SK-N-SH (cell line): ENCODE measurements at regions not wholly inside any gene's neighbourhood (a gene's known extent, or its start where the extent isn't known, plus 50 kb on each side); places are given as distances from the start of the nearest gene placed in this dataset.

ENCODE experiments used
- CTCF ChIA-PET: fragments of 300-600, 350-600 bp; formaldehyde crosslinking; extraction: SDS; loops from one replicate; lab custom pipeline; 2021; lab: Yijun Ruan, JAX
- POLR2A ChIA-PET: fragments of 350-600 bp; sonication (Branson Sonifier 250); formaldehyde crosslinking; extraction: SDS; loops from one replicate; lab custom pipeline; 2020; ENCODE audit warnings: antibody characterized with exemption, inconsistent platforms; lab: Yijun Ruan, JAX
- DNase-seq: peaks from one replicate; pipeline ENCODE4 v3.0.0; 2012
- H2AFZ ChIP-seq: fragments of 200-600 bp; sonication (generic); 2 replicates; pipeline ENCODE4 v1.8.1; 2016; ENCODE audit warnings: antibody characterized with exemption, mild to moderate bottlenecking, low read depth
- H3F3A ChIP-seq: fragments of 200-600 bp; sonication (generic); replicated peaks from 2 replicates; pipeline ENCODE3; 2016; ENCODE audit warnings: antibody characterized with exemption, mild to moderate bottlenecking; ENCODE audit not compliant: insufficient read depth
- H3K27ac ChIP-seq, 2 experiments: fragments of 200-500 bp in 1 of 2; fragments of 200-600 bp in 1 of 2; sonication (Bioruptor generic) in 1 of 2; sonication (generic), shearing (Covaris generic) in 1 of 2; 2 replicates each; pipeline versions ENCODE4 v1.5.1 to v1.6.1; 2014 to 2016; ENCODE audit warnings: low read depth in 2 of 2, inconsistent platforms in 1 of 2, low read length in 1 of 2, mild to moderate bottlenecking in 1 of 2, mixed read lengths in 1 of 2
- H3K27me3 ChIP-seq: fragments of 200-600 bp; sonication (generic), shearing (Covaris generic); 2 replicates; pipeline ENCODE4 v1.6.1; 2016; ENCODE audit warnings: mixed run types; ENCODE audit not compliant: insufficient read depth
- H3K36me3 ChIP-seq, 2 experiments: fragments of 200-500 bp in 1 of 2; fragments of 200-600 bp in 1 of 2; sonication (Bioruptor generic) in 1 of 2; sonication (generic) in 1 of 2; replicated peaks in 1 of 2; 2 replicates each; pipeline versions ENCODE3 to v1.5.1; 2014 to 2016; ENCODE audit warnings: low read length in 1 of 2, mild to moderate bottlenecking in 1 of 2; ENCODE audit not compliant: insufficient read depth in 2 of 2, control insufficient read depth in 1 of 2
- H3K4me1 ChIP-seq, 2 experiments: fragments of 200-500 bp in 1 of 2; fragments of 200-600 bp in 1 of 2; sonication (Bioruptor generic) in 1 of 2; sonication (generic), shearing (Covaris generic) in 1 of 2; 2 replicates each; pipeline versions ENCODE4 v1.5.1 to v1.6.1; 2014 to 2016; ENCODE audit warnings: low read depth in 1 of 2, low read length in 1 of 2, mixed run types in 1 of 2; ENCODE audit not compliant: insufficient read depth in 2 of 2, control insufficient read depth in 1 of 2
- H3K4me2 ChIP-seq: fragments of 200-600 bp; sonication (generic), shearing (Covaris generic); 2 replicates; pipeline ENCODE4 v1.6.1; 2017; ENCODE audit warnings: mixed run types
- H3K4me3 ChIP-seq, 2 experiments: fragments of 200-500 bp in 1 of 2; fragments of 200-600 bp in 1 of 2; sonication (Bioruptor generic) in 1 of 2; sonication (generic), shearing (Covaris generic) in 1 of 2; 2 replicates each; pipeline versions ENCODE4 v1.5.1 to v1.8.1; 2014 to 2016; ENCODE audit warnings: low read depth in 2 of 2, inconsistent platforms in 1 of 2, low read length in 1 of 2, mild to moderate bottlenecking in 1 of 2, mixed read lengths in 1 of 2, moderate library complexity in 1 of 2
- H3K79me2 ChIP-seq: fragments of 200-600 bp; sonication (generic); 2 replicates; pipeline ENCODE4 v1.8.1; 2017; ENCODE audit warnings: mild to moderate bottlenecking; ENCODE audit not compliant: insufficient read depth
- H3K9ac ChIP-seq: fragments of 200-600 bp; sonication (generic); 2 replicates; pipeline ENCODE4 v1.6.1; 2017; ENCODE audit warnings: mixed run types
- H3K9me2 ChIP-seq: fragments of 200-600 bp; sonication (generic); 2 replicates; pipeline ENCODE4 v1.6.1; 2017; ENCODE audit warnings: mixed run types
- H3K9me3 ChIP-seq: fragments of 200-600 bp; sonication (generic); 2 replicates; pipeline ENCODE4 v1.6.1; 2017; ENCODE audit warnings: mixed run types, mild to moderate bottlenecking, moderate library complexity
- H4K20me1 ChIP-seq: fragments of 200-600 bp; sonication (generic); 2 replicates; pipeline ENCODE4 v1.6.1; 2017; ENCODE audit warnings: mild to moderate bottlenecking, mixed run types; ENCODE audit not compliant: insufficient read depth
- ELF1 ChIP-seq: IDR thresholded peaks from 2 replicates; pipeline ENCODE4 v1.4.0; 2012
- EP300 ChIP-seq, 2 experiments: IDR thresholded peaks; 2 replicates each; pipeline versions ENCODE4 v1.4.0 to v1.6.1; 2012; ENCODE audit warnings: borderline replicate concordance in 1 of 2, low read depth in 1 of 2, low read length in 1 of 2
- EZH2phosphoT487 ChIP-seq: fragments of 200-600 bp; sonication (generic); IDR thresholded peaks from 2 replicates; pipeline ENCODE4 v1.6.1; 2017; ENCODE audit warnings: low read depth, mixed run types, mild to moderate bottlenecking, antibody characterized with exemption, moderate library complexity, borderline replicate concordance
- GABPA ChIP-seq: IDR thresholded peaks from 2 replicates; pipeline ENCODE4 v1.4.0; 2012; ENCODE audit warnings: low read depth, mild to moderate bottlenecking
- JUND ChIP-seq: IDR thresholded peaks from 2 replicates; pipeline ENCODE4 v1.4.0; 2012
- MEF2A ChIP-seq: IDR thresholded peaks from 2 replicates; pipeline ENCODE4 v1.4.0; 2012; ENCODE audit warnings: low read depth, borderline replicate concordance
- POLR2AphosphoS5 ChIP-seq: IDR thresholded peaks from 2 replicates; pipeline ENCODE4 v1.6.1; 2012; ENCODE audit warnings: low read depth, low read length
- RFX5 ChIP-seq: IDR thresholded peaks from 2 replicates; pipeline ENCODE4 v1.6.1; 2012; ENCODE audit warnings: mild to moderate bottlenecking, improper control_type of control experiment, low read length
- SIN3A ChIP-seq: IDR thresholded peaks from 2 replicates; pipeline ENCODE4 v1.6.1; 2012; ENCODE audit warnings: low read depth, mild to moderate bottlenecking, low read length, moderate library complexity, borderline replicate concordance
- SMC3 ChIP-seq: IDR thresholded peaks from 2 replicates; pipeline ENCODE4 v1.6.1; 2012; ENCODE audit warnings: low read depth, low read length, improper control_type of control experiment
- TEAD4 ChIP-seq: IDR thresholded peaks from 2 replicates; pipeline ENCODE4 v1.4.0; 2012; ENCODE audit warnings: mild to moderate bottlenecking, borderline replicate concordance; ENCODE audit not compliant: insufficient read depth
- YY1 ChIP-seq: IDR thresholded peaks from 2 replicates; pipeline ENCODE4 v1.4.0; 2012; ENCODE audit warnings: low read depth, mild to moderate bottlenecking
- WGBS: methylation state at CpG from one replicate; pipeline ENCODE4 v1.1.6; 2017; ENCODE audit warnings: low lambda C conversion rate; 5-methylcytosine and 5-hydroxymethylcytosine counted together
- TF ChIP-seq, protein P1 (sequence below): IDR thresholded peaks from 2 replicates; pipeline ENCODE4 v1.4.0; 2012; ENCODE audit warnings: low read depth
- TF ChIP-seq, protein P2 (sequence below): fragments of 150-350 bp; IDR thresholded peaks from 2 replicates; pipeline ENCODE4 v1.6.1; 2016; ENCODE audit warnings: mild to moderate bottlenecking, low read depth, low read length
- TF ChIP-seq, protein P3 (sequence below): fragments of 150-350 bp; IDR thresholded peaks from 2 replicates; pipeline ENCODE4 v1.6.1; 2017; ENCODE audit warnings: antibody characterized with exemption, low read length, low read depth, borderline replicate concordance
- TF ChIP-seq, protein P4 (sequence below): fragments of 200-600 bp; sonication (generic); IDR thresholded peaks from 2 replicates; pipeline ENCODE4 v1.6.1; 2017; ENCODE audit warnings: antibody characterized with exemption, mild to moderate bottlenecking, moderate library complexity

DNA sequence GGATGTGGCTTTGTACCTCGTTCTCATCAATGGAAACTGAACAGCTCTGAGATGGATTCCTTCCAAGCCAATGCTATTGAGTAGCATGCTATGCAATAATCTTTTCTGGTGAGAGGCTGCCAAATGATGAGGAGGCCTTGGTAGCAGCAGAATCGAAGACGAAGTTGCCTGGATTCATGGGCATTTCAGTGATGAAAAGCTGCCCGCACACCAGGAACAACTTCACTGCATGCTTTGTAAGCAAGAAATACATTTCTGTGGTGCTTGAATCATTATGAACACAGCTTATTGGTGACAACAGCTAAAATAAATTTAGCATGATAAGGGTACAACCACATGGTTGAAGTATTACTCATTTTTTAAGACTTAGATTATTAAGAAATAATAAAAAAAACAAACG lies 246.8 kb upstream of the ROBO1 start:
- no peaks in the 10 kb centered on the region for H3K27me3 ChIP-seq
- no peak for DNase-seq
- no peaks in the 10 kb centered on the region for H3K36me3 ChIP-seq
- no peaks in the 10 kb centered on the region for H3F3A ChIP-seq
- no peak overlapping the region for H3K9ac ChIP-seq
- no peak overlapping the region for H3K4me2 ChIP-seq
- H3K79me2 ChIP-seq = no peaks in the 10 kb centered on the region
- no peaks in the 10 kb centered on the region; a peak in 1 of 4 replicates for H3K4me1 ChIP-seq
- H3K9me3 ChIP-seq = no peaks in the 10 kb centered on the region
- no peak for TF ChIP-seq EZH2phosphoT487
- no peak for TF ChIP-seq JUND
- TF ChIP-seq SIN3A = no peak
- TF ChIP-seq, protein P1, sequence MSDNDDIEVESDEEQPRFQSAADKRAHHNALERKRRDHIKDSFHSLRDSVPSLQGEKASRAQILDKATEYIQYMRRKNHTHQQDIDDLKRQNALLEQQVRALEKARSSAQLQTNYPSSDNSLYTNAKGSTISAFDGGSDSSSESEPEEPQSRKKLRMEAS = no peak
- no peak for TF ChIP-seq MEF2A
- TF ChIP-seq, protein P2, sequence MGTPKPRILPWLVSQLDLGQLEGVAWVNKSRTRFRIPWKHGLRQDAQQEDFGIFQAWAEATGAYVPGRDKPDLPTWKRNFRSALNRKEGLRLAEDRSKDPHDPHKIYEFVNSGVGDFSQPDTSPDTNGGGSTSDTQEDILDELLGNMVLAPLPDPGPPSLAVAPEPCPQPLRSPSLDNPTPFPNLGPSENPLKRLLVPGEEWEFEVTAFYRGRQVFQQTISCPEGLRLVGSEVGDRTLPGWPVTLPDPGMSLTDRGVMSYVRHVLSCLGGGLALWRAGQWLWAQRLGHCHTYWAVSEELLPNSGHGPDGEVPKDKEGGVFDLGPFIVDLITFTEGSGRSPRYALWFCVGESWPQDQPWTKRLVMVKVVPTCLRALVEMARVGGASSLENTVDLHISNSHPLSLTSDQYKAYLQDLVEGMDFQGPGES = no peak
- no peak for TF ChIP-seq ELF1
- H3K27ac ChIP-seq = no peak overlapping the region
- no peak overlapping the region for H2AFZ ChIP-seq
- no peaks in the 10 kb centered on the region for H3K9me2 ChIP-seq
- ChIA-PET CTCF (interaction anchor here (1.2 kb wide), 1 partner anchor 12 kb away, joined by 3 read pairs; no protein-coding TSS in a partner anchor), POLR2A (no interaction called here)
- WGBS = 20% methylated on average over 1 of the region's 5 CpGs
- no peaks in the 10 kb centered on the region for H4K20me1 ChIP-seq
- no peak overlapping the region for H3K4me3 ChIP-seq

DNA sequence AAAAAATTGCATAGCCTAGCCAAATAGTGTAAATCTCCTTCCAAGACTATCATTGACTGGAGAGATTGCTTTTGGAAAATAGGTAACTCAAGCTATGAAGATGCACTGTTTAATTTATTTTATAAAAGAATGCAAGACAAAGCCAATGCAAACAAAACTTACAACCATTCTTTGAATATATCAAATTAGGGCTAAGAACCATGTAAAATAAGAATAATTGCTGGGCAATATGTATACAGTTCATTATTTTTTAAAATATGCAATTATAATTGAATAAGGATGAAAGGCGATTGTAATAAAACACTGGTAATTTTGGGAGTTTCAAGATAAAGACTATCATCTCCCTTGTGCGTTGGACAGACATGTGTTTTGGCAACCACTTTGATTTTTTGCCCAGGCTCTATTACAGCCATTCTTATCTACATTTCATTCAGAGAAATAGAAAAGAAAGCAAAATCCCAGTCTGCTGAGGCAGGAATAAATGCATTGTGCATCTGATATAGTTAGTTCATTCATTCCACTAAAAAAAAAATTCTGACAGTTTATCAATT lies 242.3 kb upstream of the ROBO1 start:
- CTCF ChIA-PET = no interaction called here
- Histone ChIP-seq H3K36me3 (no peaks in the 10 kb centered on the region), H2AFZ (no peak overlapping the region), H3K9me3 (no peaks in the 10 kb centered on the region), H3K27me3 (no peaks in the 10 kb centered on the region), H3K27ac (peak overlapping the region in 1 of 2 experiments; percentile 3; a peak in 1 of 4 replicates), H3K9ac (no peak overlapping the region), H3K4me1 (no peaks in the 10 kb centered on the region; a peak in 1 of 4 replicates), H3K9me2 (no peaks in the 10 kb centered on the region), H3K4me3 (no peak overlapping the region), H3F3A (no peaks in the 10 kb centered on the region), H3K79me2 (no peaks in the 10 kb centered on the region), H4K20me1 (no peaks in the 10 kb centered on the region), H3K4me2 (no peak overlapping the region)
- POLR2A ChIA-PET = no interaction called here
- TF ChIP-seq GABPA (no peak), RFX5 (no peak), POLR2AphosphoS5 (no peak), YY1 (no peak), TEAD4 (no peak), EP300 (IDR thresholded peaks at IDR 0.05; ENCODE audit: borderline replicate concordance in 1 of 2, low read depth in 1 of 2, low read length in 1 of 2) (no peak), SMC3 (no peak), SIN3A (no peak)
- TF ChIP-seq, protein P3, sequence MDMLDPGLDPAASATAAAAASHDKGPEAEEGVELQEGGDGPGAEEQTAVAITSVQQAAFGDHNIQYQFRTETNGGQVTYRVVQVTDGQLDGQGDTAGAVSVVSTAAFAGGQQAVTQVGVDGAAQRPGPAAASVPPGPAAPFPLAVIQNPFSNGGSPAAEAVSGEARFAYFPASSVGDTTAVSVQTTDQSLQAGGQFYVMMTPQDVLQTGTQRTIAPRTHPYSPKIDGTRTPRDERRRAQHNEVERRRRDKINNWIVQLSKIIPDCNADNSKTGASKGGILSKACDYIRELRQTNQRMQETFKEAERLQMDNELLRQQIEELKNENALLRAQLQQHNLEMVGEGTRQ = no peak
- TF ChIP-seq, protein P4, sequence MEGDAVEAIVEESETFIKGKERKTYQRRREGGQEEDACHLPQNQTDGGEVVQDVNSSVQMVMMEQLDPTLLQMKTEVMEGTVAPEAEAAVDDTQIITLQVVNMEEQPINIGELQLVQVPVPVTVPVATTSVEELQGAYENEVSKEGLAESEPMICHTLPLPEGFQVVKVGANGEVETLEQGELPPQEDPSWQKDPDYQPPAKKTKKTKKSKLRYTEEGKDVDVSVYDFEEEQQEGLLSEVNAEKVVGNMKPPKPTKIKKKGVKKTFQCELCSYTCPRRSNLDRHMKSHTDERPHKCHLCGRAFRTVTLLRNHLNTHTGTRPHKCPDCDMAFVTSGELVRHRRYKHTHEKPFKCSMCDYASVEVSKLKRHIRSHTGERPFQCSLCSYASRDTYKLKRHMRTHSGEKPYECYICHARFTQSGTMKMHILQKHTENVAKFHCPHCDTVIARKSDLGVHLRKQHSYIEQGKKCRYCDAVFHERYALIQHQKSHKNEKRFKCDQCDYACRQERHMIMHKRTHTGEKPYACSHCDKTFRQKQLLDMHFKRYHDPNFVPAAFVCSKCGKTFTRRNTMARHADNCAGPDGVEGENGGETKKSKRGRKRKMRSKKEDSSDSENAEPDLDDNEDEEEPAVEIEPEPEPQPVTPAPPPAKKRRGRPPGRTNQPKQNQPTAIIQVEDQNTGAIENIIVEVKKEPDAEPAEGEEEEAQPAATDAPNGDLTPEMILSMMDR = no peak
- TF ChIP-seq, protein P1 = no peak
- DNase-seq = peak; percentile 6
- 38% methylated on average over 2 of the region's 2 CpGs for WGBS
